Fibroblast of lung (primary cell): ENCODE measurements at regions not wholly inside any gene's neighbourhood (a gene's known extent, or its start where the extent isn't known, plus 50 kb on each side); places are given as distances from the start of the nearest gene placed in this dataset.

Experiments
- EZH2 ChIP-seq: IDR thresholded peaks from 2 replicates; pipeline ENCODE4 v1.5.1; 2012; ENCODE audit warnings: low read length, control low read depth, mild to moderate bottlenecking; ENCODE audit errors: missing control alignments
- TF ChIP-seq, protein P1 (sequence below), 2 donors: IDR thresholded peaks in 1 of 2; conservative IDR thresholded peaks in 1 of 2; 1 replicate in 1 of 2; 2 replicates in 1 of 2; pipeline ENCODE4 v1.5.1; 2011 to 2012; ENCODE audit warnings: low read length in 2 of 2, control low read depth in 1 of 2, inconsistent platforms in 1 of 2, low read depth in 1 of 2, mild to moderate bottlenecking in 1 of 2

DNA sequence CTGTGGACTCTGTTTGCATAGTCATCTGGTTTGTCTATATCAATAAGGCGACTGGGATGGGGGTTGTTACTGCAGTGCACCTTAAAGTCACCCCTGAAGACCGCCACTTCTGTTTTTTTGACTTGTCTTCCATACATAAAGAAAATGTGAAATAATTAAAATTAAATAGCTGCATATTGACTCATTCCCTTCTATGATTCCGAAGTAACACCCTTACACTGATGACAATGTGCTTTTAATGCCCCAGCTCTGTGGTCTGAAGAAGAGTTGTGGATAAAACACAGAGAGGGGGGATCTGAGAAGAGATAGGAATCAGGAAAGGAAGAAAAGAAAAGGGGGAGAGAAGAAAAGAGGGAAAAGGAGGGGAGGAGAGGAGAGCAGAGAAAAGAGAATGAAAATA lies 796.9 kb upstream of the MBL2 start:
- TF ChIP-seq, protein P1, sequence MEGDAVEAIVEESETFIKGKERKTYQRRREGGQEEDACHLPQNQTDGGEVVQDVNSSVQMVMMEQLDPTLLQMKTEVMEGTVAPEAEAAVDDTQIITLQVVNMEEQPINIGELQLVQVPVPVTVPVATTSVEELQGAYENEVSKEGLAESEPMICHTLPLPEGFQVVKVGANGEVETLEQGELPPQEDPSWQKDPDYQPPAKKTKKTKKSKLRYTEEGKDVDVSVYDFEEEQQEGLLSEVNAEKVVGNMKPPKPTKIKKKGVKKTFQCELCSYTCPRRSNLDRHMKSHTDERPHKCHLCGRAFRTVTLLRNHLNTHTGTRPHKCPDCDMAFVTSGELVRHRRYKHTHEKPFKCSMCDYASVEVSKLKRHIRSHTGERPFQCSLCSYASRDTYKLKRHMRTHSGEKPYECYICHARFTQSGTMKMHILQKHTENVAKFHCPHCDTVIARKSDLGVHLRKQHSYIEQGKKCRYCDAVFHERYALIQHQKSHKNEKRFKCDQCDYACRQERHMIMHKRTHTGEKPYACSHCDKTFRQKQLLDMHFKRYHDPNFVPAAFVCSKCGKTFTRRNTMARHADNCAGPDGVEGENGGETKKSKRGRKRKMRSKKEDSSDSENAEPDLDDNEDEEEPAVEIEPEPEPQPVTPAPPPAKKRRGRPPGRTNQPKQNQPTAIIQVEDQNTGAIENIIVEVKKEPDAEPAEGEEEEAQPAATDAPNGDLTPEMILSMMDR (conservative IDR thresholded peaks at IDR 0.05 in 1 of 2, IDR thresholded peaks at IDR 0.05 in 1 of 2; ENCODE audit: low read depth in 1 of 2, low read length in 2 of 2) = no peak
- TF ChIP-seq EZH2 = no peak
